ENCODE measurements at regions not wholly inside any gene's neighbourhood (a gene's known extent, or its start where the extent isn't known, plus 50 kb on each side); places are given as distances from the start of the nearest gene placed in this dataset.
"Not testable (repeated sequence)": the region's sequence is repeated elsewhere in the genome, so short reads cannot be mapped to it uniquely, and the experiment has no call there.

DNA sequence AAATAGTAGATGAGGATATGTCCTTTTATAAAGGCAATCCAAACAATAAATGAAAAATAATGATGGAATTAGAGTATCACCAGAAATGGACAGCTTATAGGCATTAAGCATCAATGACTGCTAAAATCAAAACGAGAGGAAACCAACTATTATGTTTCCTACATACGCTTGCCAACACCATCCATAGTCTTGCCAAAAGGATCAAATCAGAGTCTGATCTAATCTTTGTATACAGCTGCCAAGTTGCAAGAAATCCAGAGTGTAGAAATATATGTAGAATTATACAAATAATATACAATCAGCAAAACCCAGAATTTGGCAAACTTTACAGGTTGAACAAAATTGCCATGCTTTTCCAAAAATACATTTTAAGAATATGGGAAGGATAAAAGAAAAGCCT lies 1661.6 kb downstream of the SLITRK1 start:
- DNase-seq, result no peak

- DNase-seq, result no peak
Measured at GRCh38 chr13:82216165-82216564, 1666.1 kb downstream of the SLITRK1 start.

DNA sequence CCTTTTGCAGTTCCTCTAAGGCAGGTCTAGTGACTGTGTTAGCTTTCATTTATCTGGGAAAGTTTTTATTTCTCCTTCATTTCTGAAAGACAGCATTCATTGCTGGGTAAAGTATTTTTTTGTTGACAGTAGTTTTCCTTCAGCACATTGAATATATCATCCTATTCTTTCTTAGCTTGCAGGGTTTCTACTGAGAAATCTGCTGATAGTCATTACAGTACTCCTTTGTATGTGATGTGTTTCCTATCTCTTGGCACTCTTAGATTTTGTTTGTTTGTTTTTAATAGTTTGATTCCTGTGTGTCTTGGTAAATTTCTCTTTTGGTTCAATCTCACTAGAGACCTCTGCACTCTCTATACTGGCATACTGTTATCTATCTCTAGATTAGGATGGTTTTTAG lies 1667.9 kb downstream of the SLITRK1 start:
- DNase-seq, result no peak

DNA sequence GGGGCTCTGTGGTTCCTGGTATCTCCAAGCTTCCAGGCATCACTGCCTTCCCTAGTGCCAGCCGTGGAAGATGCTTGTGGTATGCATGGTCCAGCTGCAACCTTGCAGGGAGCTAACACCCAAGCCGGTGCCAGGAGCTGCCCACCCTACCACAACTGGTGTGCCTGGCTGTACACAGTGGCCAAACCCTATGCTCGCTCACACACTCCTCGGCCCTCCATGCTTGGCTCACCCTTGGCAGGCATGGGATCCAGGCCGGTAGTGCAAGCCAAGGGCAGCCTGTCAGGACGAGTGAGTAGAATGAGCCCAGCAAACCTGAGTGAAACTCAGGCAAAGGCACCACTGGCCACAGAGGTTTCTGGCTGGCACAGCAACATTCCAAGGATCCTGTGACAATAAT lies 1676.0 kb downstream of the SLITRK1 start:
- DNase-seq, result no peak

DNA sequence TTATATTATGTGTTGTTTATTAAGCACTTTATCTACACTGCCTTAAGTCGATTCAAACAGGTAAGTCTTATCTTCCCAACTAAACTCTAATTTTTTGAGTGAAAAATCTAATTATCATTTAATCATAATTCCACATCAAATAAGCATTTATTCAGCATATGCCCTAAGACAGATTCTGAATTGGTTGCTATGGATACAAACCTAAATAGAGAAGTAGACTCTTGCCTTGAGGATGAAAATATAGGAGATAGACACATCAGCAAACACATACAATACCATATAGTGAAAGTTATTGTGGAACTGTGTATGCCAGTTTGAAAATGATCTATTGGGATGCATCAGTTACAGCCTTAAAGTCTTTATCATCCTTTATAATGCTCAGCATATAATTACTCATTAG lies 1679.9 kb downstream of the SLITRK1 start:
- no peak for DNase-seq

DNA sequence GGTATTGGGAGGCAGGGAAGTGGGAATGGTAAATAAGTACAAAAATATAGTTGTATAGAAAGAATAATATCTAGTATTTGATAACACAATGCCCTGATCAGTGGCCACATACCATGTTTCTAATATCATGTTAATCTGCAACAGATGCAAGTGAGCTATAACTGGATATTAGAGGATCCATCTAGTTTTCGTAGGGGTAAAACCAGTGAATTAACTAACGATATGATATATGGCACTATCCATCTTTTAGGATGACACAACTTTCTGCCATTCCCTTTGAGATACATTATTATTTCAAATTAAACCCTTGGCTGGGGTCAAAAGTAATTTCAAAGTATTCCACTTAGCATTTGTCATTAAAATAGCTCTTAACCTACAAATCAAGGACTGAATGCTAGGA lies 1686.2 kb downstream of the SLITRK1 start:
- DNase-seq, result no peak

DNA sequence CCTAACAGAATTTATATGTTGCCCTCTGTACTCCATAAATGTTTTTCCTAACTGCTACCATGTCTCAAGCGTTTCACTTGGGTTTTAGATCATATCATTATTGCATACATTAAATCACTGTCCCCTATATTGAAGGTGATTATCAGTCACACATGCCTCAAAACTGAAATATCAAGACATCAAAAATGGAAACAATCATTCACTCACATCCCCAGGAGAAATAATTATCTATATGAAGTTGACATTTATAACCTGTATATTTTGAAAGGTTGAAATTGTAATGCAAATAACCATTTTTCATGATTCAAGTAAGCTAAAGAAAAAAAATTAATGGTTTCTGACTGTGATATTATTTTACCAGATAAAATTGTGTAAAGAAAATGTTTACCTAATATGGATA lies 1695.0 kb downstream of the SLITRK1 start:
- no peak for DNase-seq

DNA sequence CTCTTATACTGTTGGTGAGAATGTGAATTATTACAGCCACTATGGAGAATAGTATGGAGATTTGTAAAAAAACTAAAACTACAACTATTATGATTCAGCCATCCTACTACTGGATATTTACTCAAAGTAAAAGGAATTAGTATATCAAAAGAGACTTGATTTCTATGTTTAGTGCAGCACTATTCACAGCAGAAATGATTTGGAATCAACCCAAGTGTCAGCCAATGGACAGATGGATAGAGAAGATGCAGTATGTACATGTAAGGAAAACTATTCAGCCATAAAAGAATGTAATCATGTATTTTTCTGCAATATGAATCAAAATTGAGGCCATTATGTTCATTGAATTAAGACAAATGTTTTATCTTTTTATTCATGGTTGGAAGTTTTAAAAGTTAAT lies 1705.5 kb downstream of the SLITRK1 start:
- no peak for DNase-seq

DNA sequence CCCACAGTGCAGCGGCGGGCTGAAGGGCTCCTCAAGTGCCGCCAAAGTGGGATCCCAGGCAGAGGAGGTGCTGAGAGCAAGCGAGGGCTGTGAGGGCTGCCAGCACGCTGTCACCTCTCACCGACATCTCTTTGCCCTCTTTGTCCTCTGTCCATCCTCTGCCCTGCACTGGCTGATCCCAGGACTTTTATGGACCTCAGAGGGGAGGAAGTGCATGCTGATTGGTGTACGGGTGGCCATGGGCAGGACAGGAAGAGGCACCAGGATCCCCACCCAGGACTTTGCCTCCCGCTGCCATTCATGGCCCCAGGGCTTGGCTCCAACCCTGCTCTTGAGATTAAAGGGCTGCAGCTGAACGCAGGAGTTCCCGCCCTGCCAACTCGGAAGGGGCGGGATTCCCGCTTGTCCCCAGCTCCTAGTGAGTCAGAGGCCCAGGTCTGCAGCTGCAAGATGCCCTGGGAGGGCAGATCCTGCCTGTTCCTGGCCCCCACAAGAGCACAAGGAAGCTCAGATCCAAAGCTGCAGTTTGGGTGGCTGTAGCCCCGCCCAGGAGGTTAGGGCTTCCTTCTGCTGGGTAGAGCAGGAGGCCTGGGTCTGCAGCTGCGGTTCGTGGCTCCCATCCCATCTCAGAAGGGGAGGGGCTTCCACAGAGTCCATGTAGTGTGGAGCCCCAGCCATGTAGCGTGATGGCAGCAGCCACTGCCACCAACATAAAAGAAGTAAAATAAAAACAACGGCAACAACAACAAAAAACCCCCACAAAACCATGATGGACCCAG lies 1716.7 kb downstream of the SLITRK1 start:
- no peak for DNase-seq

- DNase-seq, result not testable (repeated sequence)
Measured at GRCh38 chr13:82164780-82165395, 1717.4 kb downstream of the SLITRK1 start.

DNA sequence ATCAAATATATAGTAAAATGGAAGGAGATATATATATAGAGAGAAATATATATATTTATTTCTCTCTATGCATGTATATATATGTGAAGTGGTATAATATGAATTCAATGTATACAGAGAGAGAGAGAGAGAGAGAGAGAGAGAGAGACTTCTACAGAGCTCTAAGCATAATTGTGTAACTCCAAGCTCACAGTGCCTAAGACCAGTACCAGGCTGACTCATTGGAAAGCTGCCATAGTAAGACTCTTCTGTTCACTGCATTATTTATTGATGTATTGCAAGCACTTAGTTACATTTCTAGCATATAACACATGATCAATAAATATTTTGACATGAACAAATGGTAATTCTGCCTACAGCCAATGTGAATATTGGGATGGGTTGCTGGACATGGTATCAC lies 1734.7 kb downstream of the SLITRK1 start:
- no peak for DNase-seq

DNA sequence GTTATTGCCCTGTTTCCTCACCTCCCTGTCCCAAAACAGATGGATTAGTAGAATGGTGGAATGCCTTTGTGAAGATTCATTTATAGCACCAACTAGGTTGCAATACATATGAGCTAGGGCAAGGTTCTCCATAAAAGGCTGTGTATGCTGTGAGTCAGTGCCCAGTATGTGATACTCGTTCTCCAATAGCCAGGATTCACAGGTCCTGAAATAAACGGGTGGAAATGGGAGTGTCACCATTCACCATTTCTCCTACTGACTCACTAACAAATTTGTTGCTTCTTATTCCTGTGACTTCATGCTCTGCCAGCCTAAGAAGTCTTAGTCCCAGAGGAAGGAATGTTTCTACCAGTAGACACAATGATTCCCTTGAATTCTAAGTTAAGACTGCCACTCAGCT lies 1745.4 kb downstream of the SLITRK1 start:
- DNase-seq, result no peak

- no peak for DNase-seq
Measured at GRCh38 chr13:82129281-82129680, 1753.0 kb downstream of the SLITRK1 start.

GRCh38 chr13:82118589-82118988 lies 1763.7 kb downstream of the SLITRK1 start:
- no peak for DNase-seq

GRCh38 chr13:82116422-82116989 lies 1765.8 kb downstream of the SLITRK1 start:
- no peak for DNase-seq

- DNase-seq, result no peak
Measured at GRCh38 chr13:82115391-82115790, 1766.9 kb downstream of the SLITRK1 start.

DNA sequence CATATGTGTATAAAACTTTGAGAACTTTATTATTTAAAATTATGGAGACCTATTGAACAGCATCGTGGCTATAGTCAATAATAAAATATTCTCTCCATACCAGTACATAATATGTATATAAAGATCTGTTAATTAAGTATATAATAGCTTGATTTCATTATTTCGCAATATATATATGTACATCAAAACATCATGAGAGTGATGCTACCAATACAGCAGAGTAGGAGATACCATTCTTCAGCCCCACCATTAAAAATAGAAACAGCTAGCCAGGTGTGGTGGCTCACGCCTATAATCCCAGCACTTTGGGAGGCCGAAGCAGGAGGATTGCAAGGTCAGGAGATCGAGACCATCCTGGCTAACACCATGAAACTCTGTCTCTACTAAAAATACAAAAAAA lies 1755.3 kb upstream of the SPRY2 start:
- no peak for DNase-seq

GRCh38 chr13:82092312-82092711 lies 1751.4 kb upstream of the SPRY2 start:
- DNase-seq, result no peak

DNA sequence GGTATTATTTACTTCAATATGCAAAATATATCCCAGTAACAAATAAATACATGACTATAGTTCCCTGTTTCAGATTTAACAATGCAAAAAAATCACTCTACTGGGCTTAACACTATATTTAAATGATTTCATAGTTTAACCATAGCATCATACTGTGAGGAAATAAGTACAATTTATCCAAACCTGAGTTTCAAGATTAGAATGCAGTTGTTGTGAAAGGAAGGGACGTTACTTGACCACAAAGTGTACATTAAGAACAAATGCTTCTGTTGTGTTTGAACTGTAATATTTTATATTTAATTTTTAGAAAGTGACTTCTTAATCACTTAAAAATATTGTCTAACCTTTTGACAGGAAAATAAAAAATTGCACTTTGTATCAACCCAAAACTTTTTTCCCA lies 1747.9 kb upstream of the SPRY2 start:
- no peak for DNase-seq

DNA sequence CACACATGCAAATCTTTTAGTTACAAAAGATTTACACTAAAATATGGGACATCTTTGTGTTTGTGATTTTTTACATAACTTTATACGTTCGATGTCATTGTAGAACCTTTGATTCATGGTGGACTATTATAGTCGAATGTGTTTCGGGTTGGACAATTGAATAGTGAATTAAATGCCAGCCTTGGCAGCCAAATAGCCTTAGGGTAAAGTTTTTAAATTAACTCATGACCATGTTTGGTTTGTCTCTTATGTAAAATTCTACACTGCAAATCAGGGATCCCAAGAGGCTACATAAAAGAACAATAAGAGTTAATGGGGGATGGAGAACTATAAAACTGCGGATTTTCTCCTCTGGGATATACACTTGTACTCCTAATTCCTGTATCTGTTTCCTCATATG lies 1735.6 kb upstream of the SPRY2 start:
- no peak for DNase-seq

- DNase-seq, result no peak
Measured at GRCh38 chr13:82070416-82070815, 1729.5 kb upstream of the SPRY2 start.

- no peak for DNase-seq
Measured at GRCh38 chr13:82062772-82063171, 1721.8 kb upstream of the SPRY2 start.

DNA sequence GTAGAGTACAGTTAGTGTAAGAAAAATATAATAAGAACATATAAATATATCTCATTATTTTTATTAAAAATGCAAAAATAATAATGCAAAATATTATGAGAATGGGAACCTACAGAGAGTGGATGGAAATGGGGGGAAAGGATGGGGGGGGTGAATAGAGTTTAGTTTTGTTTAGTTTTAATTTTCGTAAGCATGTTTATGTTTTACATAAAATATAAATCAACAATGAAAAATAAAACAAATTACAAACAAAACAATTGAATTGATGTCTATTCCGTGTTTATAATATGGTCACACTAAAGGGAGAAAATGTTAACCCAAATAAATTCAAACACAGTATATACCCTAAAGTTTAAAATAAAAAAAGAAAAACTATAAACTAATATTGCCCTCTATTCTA lies 1717.4 kb upstream of the SPRY2 start:
- no peak for DNase-seq
